Peyer's patch (tissue), 4 donors: ENCODE measurements at regions not wholly inside any gene's neighbourhood (a gene's known extent, or its start where the extent isn't known, plus 50 kb on each side); places are given as distances from the start of the nearest gene placed in this dataset.

Experiments
- DNase-seq, 3 donors: peaks; one replicate each; pipeline ENCODE4 v3.0.0-alpha.2; 2017 to 2019
- H3K27ac ChIP-seq, 4 donors: fragments of 200-600 bp; sonication (generic); one replicate each; pipeline ENCODE4 v1.5.1; 2016 to 2019
- H3K27me3 ChIP-seq, 2 donors: fragments of 200-600 bp; sonication (generic); one replicate each; pipeline ENCODE4 v1.5.1; 2019
- H3K36me3 ChIP-seq, 3 donors: fragments of 200-600 bp; sonication (generic); one replicate each; pipeline ENCODE4 v1.5.1; 2016 to 2019
- H3K4me1 ChIP-seq, 4 donors: fragments of 200-600 bp; sonication (generic); one replicate each; pipeline ENCODE4 v1.5.1; 2016 to 2019
- H3K4me3 ChIP-seq, 4 donors: fragments of 200-600 bp; sonication (generic); 1 replicate in 3 of 4; 2 replicates in 1 of 4; pipeline ENCODE4 v1.5.1; 2016 to 2019; ENCODE audit warnings: mild to moderate bottlenecking in 1 of 4
- H3K9me3 ChIP-seq, 4 donors: fragments of 200-600 bp; sonication (generic); one replicate each; pipeline ENCODE4 v1.5.1; 2016 to 2019; ENCODE audit warnings: mild to moderate bottlenecking in 1 of 4
- CTCF ChIP-seq, 6 experiments: fragments of 450-650 bp in 4 of 6; fragments of 200-600 bp in 2 of 6; sonication (generic) in 1 of 6; IDR thresholded peaks; one replicate each; pipeline ENCODE4 v1.5.1; 2017 to 2019; ENCODE audit warnings: antibody characterized with exemption in 6 of 6, mild to moderate bottlenecking in 3 of 6, moderate library complexity in 1 of 6
- POLR2A ChIP-seq, 2 donors: fragments of 450-650 bp; IDR thresholded peaks; one replicate each; pipeline ENCODE4 v1.5.1; 2017; ENCODE audit warnings: antibody characterized with exemption in 2 of 2, mild to moderate bottlenecking in 2 of 2, moderate library complexity in 2 of 2

DNA sequence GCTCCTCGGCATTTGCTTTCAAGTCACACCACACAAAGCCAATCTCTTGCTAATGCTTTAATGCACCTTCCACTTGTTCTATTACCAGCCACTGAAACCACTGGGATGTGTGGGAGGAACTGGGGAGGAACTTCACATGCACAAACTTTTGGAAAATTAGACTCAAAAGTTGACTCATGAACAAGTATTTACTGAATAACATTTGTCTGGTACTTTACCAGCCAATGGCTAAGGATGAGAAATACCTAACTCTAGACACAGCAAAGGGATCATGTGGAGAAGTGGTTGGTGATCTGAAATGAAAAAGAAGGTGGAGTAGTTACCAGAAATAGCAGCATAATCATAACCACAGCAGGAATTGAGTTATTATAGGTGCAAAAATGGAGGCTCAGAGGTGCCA is 554.0 kb upstream of the NOX3 start:
- H3K36me3 ChIP-seq, result no peaks in the 10 kb centered on the region
- TF ChIP-seq CTCF (IDR thresholded peaks at IDR 0.05) (no peak), POLR2A (IDR thresholded peaks at IDR 0.05) (no peak)
- H3K4me3 ChIP-seq, result no peak overlapping the region
- no peak for DNase-seq
- H3K27me3 ChIP-seq, result no peaks in the 10 kb centered on the region
- no peaks in the 10 kb centered on the region for H3K4me1 ChIP-seq
- no peak overlapping the region for H3K27ac ChIP-seq
- no peaks in the 10 kb centered on the region for H3K9me3 ChIP-seq

DNA sequence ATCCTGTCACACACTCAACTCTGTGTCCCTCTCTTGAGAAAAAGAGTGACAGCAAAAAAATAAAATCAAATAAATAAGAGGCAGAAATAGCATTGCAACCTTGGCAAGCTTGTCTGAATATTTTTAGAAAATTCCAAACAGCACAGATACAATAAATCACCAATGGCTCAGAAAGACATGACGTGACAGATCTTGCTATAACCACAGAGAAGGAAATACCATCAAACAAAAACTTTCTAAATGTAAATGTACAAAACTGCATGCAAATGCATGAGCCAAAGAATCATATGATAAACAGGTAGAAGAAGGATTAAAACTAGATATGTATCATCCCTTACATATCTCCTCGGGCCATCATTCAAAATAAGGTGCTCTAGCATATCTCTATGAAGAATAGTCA is 549.2 kb upstream of the NOX3 start:
- no peaks in the 10 kb centered on the region for H3K4me1 ChIP-seq
- no peaks in the 10 kb centered on the region for H3K36me3 ChIP-seq
- no peak for DNase-seq
- no peaks in the 10 kb centered on the region for H3K27me3 ChIP-seq
- H3K9me3 ChIP-seq, result no peaks in the 10 kb centered on the region
- no peak overlapping the region for H3K4me3 ChIP-seq
- H3K27ac ChIP-seq, result no peak overlapping the region
- TF ChIP-seq CTCF (IDR thresholded peaks at IDR 0.05), result no peak
- TF ChIP-seq POLR2A (IDR thresholded peaks at IDR 0.05), result no peak

DNA sequence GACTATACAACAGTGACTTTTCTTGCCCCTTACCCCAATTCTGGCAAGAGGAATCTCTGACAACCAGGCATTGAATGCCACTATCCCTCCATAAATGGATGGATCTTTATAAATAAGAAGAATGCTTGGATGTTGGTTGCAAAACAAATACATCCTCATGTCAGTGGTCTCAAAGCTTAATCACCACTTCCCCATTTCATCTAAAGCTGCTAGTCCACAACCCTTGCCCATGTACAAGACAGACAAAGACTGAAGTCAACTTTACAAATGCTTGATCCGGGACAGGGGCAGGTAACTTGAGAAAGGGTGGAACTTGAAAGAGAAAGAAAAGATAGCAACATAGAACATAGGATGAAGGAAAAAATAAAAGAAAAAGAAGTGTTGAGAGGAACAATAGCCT is 540.5 kb upstream of the NOX3 start:
- no peak for DNase-seq
- TF ChIP-seq POLR2A (IDR thresholded peaks at IDR 0.05) (no peak), CTCF (IDR thresholded peaks at IDR 0.05) (no peak)
- no peaks in the 10 kb centered on the region for H3K4me1 ChIP-seq
- no peaks in the 10 kb centered on the region for H3K9me3 ChIP-seq
- no peaks in the 10 kb centered on the region for H3K27me3 ChIP-seq
- H3K36me3 ChIP-seq, result no peaks in the 10 kb centered on the region
- no peak overlapping the region for H3K27ac ChIP-seq
- H3K4me3 ChIP-seq, result no peak overlapping the region

GRCh38 chr6:155995281-155995680 is 539.6 kb upstream of the NOX3 start:
- Histone ChIP-seq H3K4me1 (no peaks in the 10 kb centered on the region), H3K36me3 (no peaks in the 10 kb centered on the region), H3K9me3 (no peaks in the 10 kb centered on the region), H3K27me3 (no peaks in the 10 kb centered on the region), H3K27ac (no peak overlapping the region), H3K4me3 (no peak overlapping the region)
- TF ChIP-seq CTCF (IDR thresholded peaks at IDR 0.05), result no peak
- no peak for TF ChIP-seq POLR2A (IDR thresholded peaks at IDR 0.05)
- DNase-seq, result no peak

- Histone ChIP-seq H3K4me1 (no peaks in the 10 kb centered on the region), H3K27ac (no peak overlapping the region), H3K4me3 (no peak overlapping the region), H3K9me3 (no peaks in the 10 kb centered on the region), H3K27me3 (no peaks in the 10 kb centered on the region), H3K36me3 (no peaks in the 10 kb centered on the region)
- TF ChIP-seq CTCF (IDR thresholded peaks at IDR 0.05) (no peak), POLR2A (IDR thresholded peaks at IDR 0.05) (no peak)
- no peak for DNase-seq
Observed at GRCh38 chr6:155994086-155994485, 538.4 kb upstream of the NOX3 start.

DNA sequence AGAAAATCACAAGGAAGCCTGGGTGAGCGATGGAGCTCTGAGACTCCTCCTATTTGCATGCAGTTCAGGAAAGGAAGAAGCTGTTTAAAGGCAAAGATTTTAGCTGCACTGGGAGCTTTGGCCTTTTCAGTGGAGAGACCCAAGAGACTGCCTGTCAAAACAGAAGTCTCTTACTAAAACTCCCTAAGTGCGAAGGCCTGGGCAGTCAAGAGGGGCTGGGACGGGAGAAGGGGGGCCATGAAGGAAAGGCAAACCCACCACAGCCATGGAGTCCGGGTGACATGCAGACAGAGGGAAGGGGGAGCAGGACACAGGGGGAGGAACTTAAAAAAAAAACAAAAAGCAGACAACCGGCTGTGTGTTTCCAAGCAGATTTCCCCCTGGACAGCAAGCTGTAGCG is 537.6 kb upstream of the NOX3 start:
- DNase-seq, result no peak
- Histone ChIP-seq H3K36me3 (no peaks in the 10 kb centered on the region), H3K27me3 (no peaks in the 10 kb centered on the region)

More for the DNA sequence above, 537.6 kb upstream of the NOX3 start:
- TF ChIP-seq CTCF (IDR thresholded peaks at IDR 0.05) (no peak), POLR2A (IDR thresholded peaks at IDR 0.05) (no peak)
- H3K4me1 ChIP-seq, result no peaks in the 10 kb centered on the region
- H3K9me3 ChIP-seq, result no peaks in the 10 kb centered on the region
- H3K27ac ChIP-seq, result no peak overlapping the region
- no peak overlapping the region for H3K4me3 ChIP-seq
